GM18499 (cell line): ENCODE measurements at regions not wholly inside any gene's neighbourhood (a gene's known extent, or its start where the extent isn't known, plus 50 kb on each side); places are given as distances from the start of the nearest gene placed in this dataset.

Experiments
- ATAC-seq: cut with Tn5 transposase; IDR thresholded peaks from one replicate; pipeline ENCODE4 v1.9.1; 2021; ENCODE audit warnings: moderate number of reproducible peaks; ENCODE audit not compliant: insufficient read depth, unreplicated experiment

DNA sequence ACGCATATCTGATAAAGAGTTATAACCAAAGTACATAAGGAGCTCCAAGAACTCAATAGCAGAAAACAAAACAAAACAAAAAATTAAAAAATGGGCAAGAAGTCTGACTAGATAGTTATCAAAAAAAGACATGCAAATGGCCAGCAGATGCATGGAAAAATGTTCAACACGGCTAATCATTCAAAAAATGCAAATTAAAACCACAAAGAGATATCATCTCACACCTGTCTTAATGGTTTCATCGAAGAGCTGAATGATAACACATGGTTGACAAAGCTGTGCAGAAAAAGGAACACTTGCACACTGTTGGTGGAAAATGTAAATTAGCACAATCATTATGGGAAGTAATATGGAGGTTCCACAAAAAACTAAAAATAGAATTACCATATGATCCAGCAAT, 751.3 kb upstream of the POU3F3 start:
- no peak for ATAC-seq

GRCh38 chr2:104109356-104109755, 744.6 kb upstream of the POU3F3 start:
- no peak for ATAC-seq

DNA sequence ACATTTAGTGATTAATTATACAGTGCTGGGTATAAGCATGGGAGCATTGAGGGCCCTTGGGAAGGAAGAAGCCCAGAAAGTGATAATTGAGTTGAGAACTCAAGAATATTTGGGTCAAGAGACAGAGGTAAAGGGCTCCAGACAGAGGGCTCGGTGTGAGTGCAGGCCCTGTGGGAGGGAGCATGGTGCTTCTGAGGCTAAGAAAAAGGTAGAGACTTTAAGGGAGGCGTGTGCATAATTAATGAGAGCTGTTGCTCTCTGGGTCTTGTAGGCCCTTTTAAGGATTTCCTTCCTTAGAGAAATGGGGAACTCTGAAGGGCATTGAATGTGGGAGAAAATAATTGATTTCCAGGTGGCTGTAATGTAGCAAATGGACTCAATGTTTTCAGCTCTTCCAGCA, 735.0 kb upstream of the POU3F3 start:
- no peak for ATAC-seq

GRCh38 chr2:104120171-104120570, 733.7 kb upstream of the POU3F3 start:
- ATAC-seq, result no peak

GRCh38 chr2:104125096-104125495, 728.8 kb upstream of the POU3F3 start:
- no peak for ATAC-seq

GRCh38 chr2:104127049-104127770, 726.7 kb upstream of the POU3F3 start:
- ATAC-seq, result no peak

DNA sequence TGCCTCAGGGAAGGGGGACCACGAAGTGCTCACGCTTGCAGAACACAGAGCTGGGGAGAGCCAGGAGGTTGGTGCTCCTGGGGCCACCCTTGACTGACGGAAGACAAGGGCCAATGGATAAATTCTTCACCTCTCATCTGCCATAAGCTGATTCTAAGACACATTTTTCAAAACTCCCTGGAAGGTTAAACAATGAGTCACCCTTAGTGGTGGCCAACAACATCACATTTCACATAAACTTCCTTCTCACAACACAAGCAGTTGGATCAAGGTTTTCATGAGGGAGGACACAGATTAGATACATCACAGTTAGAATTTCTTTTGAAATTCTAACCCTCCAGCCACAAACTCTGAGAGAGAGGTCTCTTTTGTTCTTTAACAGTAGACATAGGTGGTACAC, 713.6 kb upstream of the POU3F3 start:
- no peak for ATAC-seq

- ATAC-seq, result no peak
Observed at GRCh38 chr2:104158191-104158590, 695.7 kb upstream of the POU3F3 start.

DNA sequence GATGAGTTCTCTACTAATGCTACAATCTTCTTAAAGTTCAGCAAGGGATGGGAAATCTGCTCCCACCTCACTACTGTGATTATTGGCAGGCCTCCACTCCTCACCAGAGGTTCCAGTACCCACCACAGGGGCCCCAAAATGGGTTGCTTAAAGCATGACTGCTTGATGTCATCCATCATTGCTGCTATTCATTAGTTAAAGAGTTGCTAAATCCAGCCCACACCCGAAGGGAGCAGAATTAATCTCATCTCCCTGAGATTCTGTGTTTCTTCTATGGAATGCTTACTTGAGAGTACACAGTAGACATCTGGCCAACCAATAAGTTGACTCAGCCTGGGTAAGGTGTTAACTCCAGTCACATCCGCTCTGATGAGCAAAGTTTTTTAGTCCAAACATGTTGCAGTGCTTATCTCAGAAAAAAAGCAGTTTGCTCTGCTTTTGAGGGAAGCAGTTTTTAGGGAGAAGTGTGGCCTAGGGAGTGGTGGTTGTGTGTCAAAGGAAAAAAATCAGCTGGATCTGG, 690.2 kb upstream of the POU3F3 start:
- no peak for ATAC-seq

- no peak for ATAC-seq
Observed at GRCh38 chr2:104164721-104165252, 689.1 kb upstream of the POU3F3 start.

DNA sequence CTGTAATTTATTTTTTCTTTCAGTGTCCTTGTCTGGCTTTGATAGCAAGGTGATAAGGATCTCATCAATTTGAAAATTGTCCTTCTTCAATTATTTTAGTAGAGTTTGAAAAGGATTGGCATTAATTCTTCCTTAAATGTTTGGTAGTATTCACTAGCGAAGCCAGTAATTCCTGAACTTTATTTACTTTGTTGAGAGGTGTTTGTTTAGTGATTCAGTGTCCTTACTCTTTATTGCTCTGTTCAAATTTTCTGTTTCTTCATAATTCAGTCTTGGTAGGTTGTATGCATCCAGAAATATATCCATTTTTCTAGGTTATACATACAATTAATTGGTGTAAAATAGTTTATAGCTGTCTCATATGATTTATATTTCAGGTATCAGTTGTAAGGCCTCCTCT, 676.7 kb upstream of the POU3F3 start:
- no peak for ATAC-seq

- ATAC-seq, result no peak
Observed at GRCh38 chr2:104179644-104180043, 674.3 kb upstream of the POU3F3 start.

DNA sequence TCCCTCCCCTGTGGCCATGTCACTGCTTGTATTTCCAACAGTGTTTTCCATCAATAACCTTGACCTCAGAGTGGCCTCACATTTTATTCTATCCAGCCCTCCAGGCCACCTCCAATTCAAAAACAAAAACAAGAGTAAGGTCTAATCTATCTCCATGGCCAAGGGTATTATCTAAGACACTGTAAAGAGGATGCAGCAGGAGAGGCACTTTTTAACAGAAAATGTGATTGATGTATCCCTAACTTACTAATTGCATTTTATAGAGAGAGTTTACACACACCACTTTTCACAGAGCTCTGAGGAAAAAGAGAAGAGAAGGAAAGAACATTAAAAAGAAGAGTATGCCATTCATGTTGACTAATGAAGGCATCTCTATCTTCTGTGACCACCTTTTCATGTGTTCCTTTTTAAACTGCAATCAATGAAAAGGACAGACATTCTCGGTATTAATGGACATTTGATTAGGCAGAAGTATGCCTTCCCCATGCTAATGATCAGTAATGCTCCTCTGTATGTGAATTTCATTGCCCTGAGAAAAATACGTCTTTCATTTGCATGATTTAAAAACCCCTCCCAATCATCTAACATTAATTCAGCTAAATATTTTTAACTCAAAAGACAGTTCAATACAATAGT, 653.3 kb upstream of the POU3F3 start:
- ATAC-seq, result no peak

DNA sequence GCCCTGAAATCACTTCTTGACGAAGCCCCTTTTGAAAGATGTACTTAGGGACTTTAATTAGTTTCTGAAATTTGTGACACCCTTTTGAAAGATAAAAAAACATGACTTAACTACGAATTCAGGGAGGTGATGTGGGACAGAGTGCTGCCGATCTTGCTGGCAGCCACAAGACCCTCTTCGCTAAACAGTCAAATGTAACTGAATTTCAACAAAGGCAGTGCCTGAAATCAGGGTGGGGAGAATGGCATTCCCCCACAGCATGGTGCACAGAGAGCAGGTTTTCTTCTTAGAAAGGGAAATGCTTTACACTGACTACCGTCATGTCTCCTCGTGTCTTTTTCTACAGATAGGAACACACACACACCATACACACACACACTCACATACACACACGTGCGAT, 640.2 kb upstream of the POU3F3 start:
- no peak for ATAC-seq

DNA sequence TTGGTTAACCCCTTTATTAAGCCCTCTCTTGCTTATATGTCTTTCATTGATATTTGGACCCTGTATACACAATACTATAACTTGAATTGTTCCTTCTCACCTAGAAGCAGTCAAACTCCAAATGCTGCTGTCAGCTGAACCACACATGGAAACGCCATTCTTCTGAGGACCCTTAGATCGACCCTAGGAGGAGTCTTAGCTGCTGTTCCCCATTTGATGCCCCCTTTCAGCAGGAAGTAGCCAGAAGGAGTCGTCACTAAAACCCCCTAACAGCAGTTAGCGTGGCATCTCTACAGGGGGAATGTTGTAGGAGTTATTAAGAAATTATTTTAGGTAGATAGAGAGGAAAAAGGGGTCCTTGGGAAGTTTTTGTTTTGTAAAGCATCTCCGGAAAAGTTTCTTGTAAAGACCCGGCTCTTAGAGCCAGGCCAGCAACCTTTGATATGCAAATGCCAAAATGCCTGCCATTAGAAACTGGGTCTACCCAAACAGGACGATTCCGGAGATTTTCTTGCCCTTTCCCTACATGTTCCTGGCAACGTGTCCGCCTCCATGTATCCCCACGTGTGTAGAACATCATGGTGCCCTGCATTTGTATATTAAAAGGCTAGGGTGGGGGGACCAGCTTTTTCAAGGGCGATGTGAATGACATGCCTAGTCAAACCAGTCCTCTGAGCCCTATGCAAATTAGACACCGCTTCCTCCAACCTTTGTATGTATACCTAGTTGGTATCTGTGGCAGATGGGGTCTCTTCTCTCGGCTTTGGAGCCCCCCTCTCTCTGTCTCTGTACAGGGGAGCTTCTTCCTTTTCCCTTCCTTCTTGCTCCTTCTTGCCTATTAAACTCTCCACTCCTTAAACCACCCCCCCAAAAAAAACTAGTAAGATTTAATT, 638.4 kb upstream of the POU3F3 start:
- ATAC-seq, result no peak

GRCh38 chr2:104233591-104233990, 620.3 kb upstream of the POU3F3 start:
- no peak for ATAC-seq

DNA sequence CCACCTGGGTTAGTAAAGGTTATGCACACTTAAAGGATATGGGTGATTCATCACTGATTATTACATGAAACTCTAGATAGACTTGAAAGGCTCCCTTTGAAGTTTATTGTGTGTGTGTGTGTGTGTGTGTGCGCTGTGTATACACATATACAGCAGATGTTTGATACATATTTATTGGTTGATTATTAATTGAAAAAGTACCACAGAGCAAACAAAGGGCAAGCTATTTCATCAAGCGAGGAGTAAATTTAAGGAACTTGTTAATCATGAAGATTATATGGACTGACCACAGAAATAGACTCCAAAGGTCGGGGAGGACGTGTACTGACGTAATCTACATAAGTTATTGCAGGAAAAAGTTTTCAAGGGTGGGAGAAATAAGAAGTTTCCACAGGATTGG, 617.4 kb upstream of the POU3F3 start:
- ATAC-seq, result no peak

- no peak for ATAC-seq
Observed at GRCh38 chr2:104240984-104241383, 612.9 kb upstream of the POU3F3 start.

DNA sequence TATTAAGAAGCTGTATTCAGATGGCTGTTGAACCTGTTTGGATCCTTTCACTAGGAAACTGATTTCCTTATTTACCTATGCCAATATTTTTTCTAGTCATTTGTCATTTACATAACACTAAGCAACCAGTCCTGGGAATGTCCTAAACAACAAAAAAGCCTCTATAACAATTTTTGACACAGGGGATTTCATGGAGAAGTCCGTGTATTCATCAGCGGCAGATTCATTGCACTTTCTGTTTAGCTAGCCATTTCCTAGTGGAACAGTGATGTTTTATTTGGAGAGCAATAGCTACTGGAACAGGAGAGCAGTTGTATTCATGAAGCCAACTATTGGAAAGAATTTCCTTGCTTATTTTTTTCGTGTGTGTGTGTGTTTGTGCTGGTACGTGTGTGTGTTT, 604.3 kb upstream of the POU3F3 start:
- no peak for ATAC-seq

DNA sequence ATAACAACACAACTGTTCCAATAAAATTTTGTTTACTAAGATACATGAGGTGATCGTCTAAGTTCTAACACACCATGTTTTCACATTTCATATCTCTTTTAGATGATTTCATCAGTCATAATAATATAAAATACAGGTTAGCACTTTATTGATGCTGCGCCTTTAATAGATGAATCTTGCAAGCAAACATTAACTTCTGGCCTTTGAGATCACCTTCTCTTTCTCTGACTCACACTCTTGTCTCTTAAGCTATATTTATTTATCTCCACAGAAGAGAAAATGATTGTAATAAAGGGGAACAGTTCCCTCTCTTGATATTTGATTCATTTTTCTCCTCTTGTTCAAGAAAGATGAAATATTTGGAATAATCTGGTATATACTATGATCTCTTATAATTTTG, 603.3 kb upstream of the POU3F3 start:
- ATAC-seq, result no peak

DNA sequence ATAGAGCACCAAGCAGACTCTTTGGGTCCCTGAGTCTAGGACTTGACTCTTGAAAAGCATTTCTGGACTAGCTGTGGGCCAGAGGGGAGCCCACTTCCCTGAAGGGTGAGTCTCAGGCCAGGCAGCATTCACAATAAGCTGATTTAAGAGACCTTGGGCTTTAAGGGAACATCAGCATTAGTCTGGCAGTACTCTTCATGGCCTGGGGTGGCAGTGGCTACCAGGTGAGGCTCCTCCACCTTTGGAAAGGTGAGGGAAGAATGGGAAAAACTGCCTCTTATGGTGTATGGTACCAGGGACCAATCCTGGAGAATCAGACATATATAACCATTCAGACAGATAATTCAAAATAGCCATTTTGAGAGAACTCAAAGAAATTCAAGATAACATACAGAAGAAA, 599.9 kb upstream of the POU3F3 start:
- no peak for ATAC-seq
